DOHH2 (cell line): ENCODE measurements at regions not wholly inside any gene's neighbourhood (a gene's known extent, or its start where the extent isn't known, plus 50 kb on each side); places are given as distances from the start of the nearest gene placed in this dataset.

Experiments used
- H3F3A ChIP-seq: fragments of 200-600 bp; sonication (generic), shearing (Covaris generic); 2 replicates; pipeline ENCODE4 v1.6.0; 2016; ENCODE audit warnings: antibody characterized with exemption, mild to moderate bottlenecking; ENCODE audit not compliant: control insufficient read depth, insufficient read depth
- H3K27ac ChIP-seq: fragments of 200-600 bp; sonication (generic); 2 replicates; pipeline ENCODE4 v1.5.1; 2014; ENCODE audit warnings: low read depth, mild to moderate bottlenecking, low read length, moderate library complexity
- H3K27me3 ChIP-seq: fragments of 200-600 bp; sonication (generic); 2 replicates; pipeline ENCODE4 v1.6.1; 2014; ENCODE audit warnings: mild to moderate bottlenecking, low read length, mixed read lengths; ENCODE audit not compliant: control insufficient read depth
- H3K36me3 ChIP-seq: fragments of 200-600 bp; sonication (generic); 2 replicates; pipeline ENCODE4 v1.6.1; 2014; ENCODE audit warnings: mild to moderate bottlenecking, low read length, moderate library complexity, mixed read lengths; ENCODE audit not compliant: control insufficient read depth
- H3K4me1 ChIP-seq: fragments of 200-600 bp; sonication (generic); 2 replicates; pipeline ENCODE4 v1.6.1; 2014; ENCODE audit warnings: mild to moderate bottlenecking, low read length, mixed read lengths; ENCODE audit not compliant: control insufficient read depth
- H3K4me2 ChIP-seq: fragments of 200-600 bp; sonication (generic); 2 replicates; pipeline ENCODE4 v1.6.0; 2014; ENCODE audit warnings: mild to moderate bottlenecking, low read length, moderate library complexity
- H3K4me3 ChIP-seq: fragments of 200-600 bp; sonication (generic); 2 replicates; pipeline ENCODE4 v1.5.1; 2014; ENCODE audit warnings: mild to moderate bottlenecking, low read length, mixed read lengths
- H3K79me2 ChIP-seq: fragments of 200-600 bp; sonication (generic); 2 replicates; pipeline ENCODE4 v1.6.1; 2014; ENCODE audit warnings: mild to moderate bottlenecking, low read length, mixed read lengths; ENCODE audit not compliant: control insufficient read depth
- H3K9me2 ChIP-seq: fragments of 200-600 bp; sonication (generic); replicated peaks from 2 replicates; pipeline ENCODE4 v1.6.1; 2014; ENCODE audit warnings: mild to moderate bottlenecking, low read length, mixed read lengths; ENCODE audit not compliant: control insufficient read depth
- H3K9me3 ChIP-seq: fragments of 200-600 bp; sonication (generic); 2 replicates; pipeline ENCODE4 v1.6.1; 2014; ENCODE audit warnings: antibody characterized with exemption, low read length, mixed read lengths; ENCODE audit not compliant: control insufficient read depth, insufficient read depth
- H4K20me1 ChIP-seq: fragments of 200-600 bp; sonication (generic); 2 replicates; pipeline ENCODE4 v1.6.0; 2014; ENCODE audit warnings: low read depth, mild to moderate bottlenecking, antibody characterized with exemption, low read length, moderate library complexity; ENCODE audit not compliant: control insufficient read depth, insufficient read depth
- CTCF ChIP-seq: fragments of 200-600 bp; sonication (generic); IDR thresholded peaks from one replicate; pipeline ENCODE4 v1.5.1; 2014; ENCODE audit warnings: antibody characterized with exemption, mild to moderate bottlenecking, low read depth, low read length; ENCODE audit not compliant: poor library complexity, severe bottlenecking
- EZH2phosphoT487 ChIP-seq: fragments of 200-600 bp; sonication (generic); IDR thresholded peaks from 2 replicates; pipeline ENCODE4 v1.6.1; 2017; ENCODE audit warnings: borderline replicate concordance, mild to moderate bottlenecking, antibody characterized with exemption, low read length, moderate library complexity, mixed read lengths

- H3K4me2 ChIP-seq: no peak overlapping the region
- H3K9me2 ChIP-seq: no peaks in the 10 kb centered on the region
- no peak overlapping the region for H3K4me3 ChIP-seq
- H3K79me2 ChIP-seq: no peaks in the 10 kb centered on the region
- no peaks in the 10 kb centered on the region for H3F3A ChIP-seq
- no peaks in the 10 kb centered on the region for H3K36me3 ChIP-seq
- no peaks in the 10 kb centered on the region for H3K9me3 ChIP-seq
- no peaks in the 10 kb centered on the region for H3K27me3 ChIP-seq
- H4K20me1 ChIP-seq: no peaks in the 10 kb centered on the region
- no peak for TF ChIP-seq CTCF
- TF ChIP-seq EZH2phosphoT487: no peak
- no peak overlapping the region for H3K27ac ChIP-seq
- H3K4me1 ChIP-seq: no peaks in the 10 kb centered on the region
Measured at GRCh38 chr11:122030286-122030685, 85.7 kb downstream of the BLID start.

GRCh38 chr11:122028545-122028944, 87.5 kb downstream of the BLID start:
- Histone ChIP-seq H3K9me2 (no peaks in the 10 kb centered on the region), H3F3A (no peaks in the 10 kb centered on the region), H4K20me1 (no peaks in the 10 kb centered on the region), H3K79me2 (no peaks in the 10 kb centered on the region), H3K36me3 (no peaks in the 10 kb centered on the region), H3K27ac (no peak overlapping the region), H3K4me3 (no peak overlapping the region), H3K9me3 (no peaks in the 10 kb centered on the region), H3K4me2 (no peak overlapping the region), H3K4me1 (no peaks in the 10 kb centered on the region), H3K27me3 (no peaks in the 10 kb centered on the region)
- TF ChIP-seq EZH2phosphoT487 (no peak), CTCF (no peak)

- Histone ChIP-seq H3K36me3 (no peaks in the 10 kb centered on the region), H3K27me3 (no peaks in the 10 kb centered on the region), H3K4me3 (no peak overlapping the region), H3F3A (no peaks in the 10 kb centered on the region), H3K9me2 (no peaks in the 10 kb centered on the region), H3K4me2 (no peak overlapping the region), H4K20me1 (no peaks in the 10 kb centered on the region), H3K27ac (no peak overlapping the region), H3K4me1 (no peaks in the 10 kb centered on the region), H3K9me3 (no peaks in the 10 kb centered on the region), H3K79me2 (no peaks in the 10 kb centered on the region)
- TF ChIP-seq CTCF: no peak
- no peak for TF ChIP-seq EZH2phosphoT487
Measured at GRCh38 chr11:122028036-122028435, 88.0 kb downstream of the BLID start.

GRCh38 chr11:122025757-122026156, 90.3 kb downstream of the BLID start:
- Histone ChIP-seq H3F3A (no peaks in the 10 kb centered on the region), H3K27ac (no peak overlapping the region), H3K9me3 (no peaks in the 10 kb centered on the region), H3K4me1 (no peaks in the 10 kb centered on the region), H4K20me1 (no peaks in the 10 kb centered on the region), H3K79me2 (no peaks in the 10 kb centered on the region), H3K4me2 (no peak overlapping the region), H3K36me3 (no peaks in the 10 kb centered on the region), H3K27me3 (no peaks in the 10 kb centered on the region), H3K4me3 (no peak overlapping the region), H3K9me2 (no peaks in the 10 kb centered on the region)
- no peak for TF ChIP-seq CTCF
- TF ChIP-seq EZH2phosphoT487: no peak
